Skeletal muscle satellite cell (primary cell): ENCODE measurements at regions not wholly inside any gene's neighbourhood (a gene's known extent, or its start where the extent isn't known, plus 50 kb on each side); places are given as distances from the start of the nearest gene placed in this dataset.

Source experiments
- H3K27me3 ChIP-seq: 2 replicates; pipeline ENCODE4 v1.7.0; 2013; ENCODE audit warnings: low read length; ENCODE audit not compliant: control insufficient read depth, insufficient read depth
- H3K36me3 ChIP-seq: 2 replicates; pipeline ENCODE4 v1.7.0; 2013; ENCODE audit warnings: mild to moderate bottlenecking, control low read depth, low read length; ENCODE audit not compliant: insufficient read depth
- H3K4me1 ChIP-seq: 2 replicates; pipeline ENCODE4 v1.7.0; 2013; ENCODE audit warnings: low read length; ENCODE audit not compliant: control insufficient read depth, insufficient read depth
- H3K4me2 ChIP-seq: 2 replicates; pipeline ENCODE4 v1.7.0; 2013; ENCODE audit warnings: mild to moderate bottlenecking, low read length
- H3K4me3 ChIP-seq: 2 replicates; pipeline ENCODE4 v1.7.0; 2013; ENCODE audit warnings: low read length
- H3K9ac ChIP-seq: 2 replicates; pipeline ENCODE4 v1.7.0; 2013; ENCODE audit warnings: mild to moderate bottlenecking, low read depth, low read length, moderate library complexity
- H3K9me3 ChIP-seq: replicated peaks from 2 replicates; pipeline ENCODE4 v1.7.0; 2013; ENCODE audit warnings: mild to moderate bottlenecking, control low read depth, low read length

GRCh38 chr14:89025561-89026236 is 201.2 kb downstream of the TTC8 start:
- Histone ChIP-seq H3K36me3 (no peaks in the 10 kb centered on the region), H3K27me3 (peaks cover 61% of the 10 kb centered on the region), H3K4me1 (peaks cover 9% of the 10 kb centered on the region), H3K9me3 (no peaks in the 10 kb centered on the region), H3K9ac (no peak overlapping the region), H3K4me2 (no peak overlapping the region), H3K4me3 (no peak overlapping the region)

DNA sequence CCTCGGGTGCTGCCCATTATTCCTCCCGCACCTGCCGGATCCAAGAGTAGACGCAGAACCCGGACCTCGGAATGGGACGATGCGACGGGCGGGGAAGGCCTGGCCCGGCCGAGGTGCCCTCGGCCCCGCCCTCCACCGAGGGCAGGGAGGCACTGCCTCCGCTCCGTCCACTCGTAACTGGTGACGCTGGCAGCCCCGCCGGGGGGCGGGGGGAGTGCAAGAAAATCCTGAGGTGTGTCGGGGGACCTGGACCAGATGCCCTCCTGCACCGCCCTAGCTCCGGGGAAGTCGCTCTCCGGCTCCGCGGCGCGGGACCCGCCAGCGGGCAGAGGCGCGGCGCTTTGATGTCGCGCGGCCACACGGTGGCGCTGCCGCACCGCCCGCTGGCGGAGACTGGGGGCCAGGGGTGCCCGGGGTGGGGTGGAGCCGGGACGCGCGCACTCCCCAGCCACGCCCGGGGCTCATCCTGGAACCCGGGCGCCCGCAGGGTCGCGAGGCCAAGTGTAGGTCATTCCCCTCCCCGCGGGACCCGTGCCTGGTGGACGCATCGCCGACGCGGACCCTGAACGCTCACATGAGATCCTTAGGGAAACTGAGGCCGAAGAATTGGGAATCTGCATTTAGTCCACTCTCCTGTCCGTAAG is 202.8 kb downstream of the TTC8 start:
- H3K4me1 ChIP-seq: peaks cover 9% of the 10 kb centered on the region
- peak overlapping the region; percentile 85 for H3K4me3 ChIP-seq
- peak overlapping the region; percentile 67 for H3K9ac ChIP-seq
- no peaks in the 10 kb centered on the region for H3K36me3 ChIP-seq
- no peaks in the 10 kb centered on the region for H3K9me3 ChIP-seq
- peak overlapping the region; percentile 96 for H3K4me2 ChIP-seq
- peaks cover 57% of the 10 kb centered on the region for H3K27me3 ChIP-seq

GRCh38 chr14:89028462-89029134 is 204.1 kb downstream of the TTC8 start:
- peaks cover 9% of the 10 kb centered on the region for H3K4me1 ChIP-seq
- H3K9ac ChIP-seq: no peak overlapping the region
- H3K4me2 ChIP-seq: no peak overlapping the region
- H3K36me3 ChIP-seq: no peaks in the 10 kb centered on the region
- no peak overlapping the region for H3K4me3 ChIP-seq
- H3K27me3 ChIP-seq: peaks cover 50% of the 10 kb centered on the region
- H3K9me3 ChIP-seq: no peaks in the 10 kb centered on the region

DNA sequence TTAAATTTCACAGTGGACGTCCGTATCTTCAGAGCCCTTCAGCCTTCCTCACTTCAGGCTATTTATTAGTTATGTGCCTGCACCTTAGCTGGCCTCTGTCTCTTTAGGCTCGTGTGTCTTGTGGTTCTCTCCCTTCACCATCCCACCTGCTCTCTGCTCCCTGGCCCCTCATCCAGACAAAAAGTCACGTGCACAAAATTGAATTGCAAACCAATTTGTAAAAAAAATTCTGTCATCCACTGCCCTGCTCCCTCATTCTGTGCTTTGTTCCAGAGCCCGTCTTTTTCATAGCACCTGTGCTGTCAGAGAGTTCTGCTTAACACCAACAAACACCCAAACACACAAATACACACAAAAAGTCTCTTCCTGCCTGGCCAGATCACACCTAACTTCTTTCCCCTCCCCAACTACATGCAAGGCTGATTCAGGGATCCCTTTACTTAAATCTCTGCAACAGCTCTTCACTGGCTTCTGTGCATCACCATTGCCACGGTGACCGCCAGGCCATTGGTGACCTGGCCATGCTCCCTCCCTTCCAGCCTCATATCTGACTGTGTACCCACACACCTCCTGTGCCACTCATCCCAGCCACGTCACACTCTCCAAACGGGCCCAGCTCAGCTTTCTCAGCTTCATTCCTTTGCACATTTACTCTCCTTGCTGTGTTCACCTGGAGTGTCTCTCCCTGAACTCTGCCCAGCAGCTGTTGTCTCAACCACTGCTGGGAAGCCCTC is 205.7 kb downstream of the TTC8 start:
- Histone ChIP-seq H3K4me1 (peaks cover 9% of the 10 kb centered on the region), H3K4me2 (no peak overlapping the region), H3K36me3 (no peaks in the 10 kb centered on the region), H3K9me3 (no peaks in the 10 kb centered on the region), H3K4me3 (no peak overlapping the region), H3K9ac (no peak overlapping the region), H3K27me3 (peaks cover 52% of the 10 kb centered on the region)

- no peak overlapping the region for H3K9ac ChIP-seq
- H3K4me3 ChIP-seq: no peak overlapping the region
- no peaks in the 10 kb centered on the region for H3K9me3 ChIP-seq
- H3K4me1 ChIP-seq: peaks cover 9% of the 10 kb centered on the region
- H3K4me2 ChIP-seq: no peak overlapping the region
- H3K36me3 ChIP-seq: no peaks in the 10 kb centered on the region
- peaks cover 46% of the 10 kb centered on the region for H3K27me3 ChIP-seq
Observed at GRCh38 chr14:89030921-89031320, 206.5 kb downstream of the TTC8 start.

- Histone ChIP-seq H3K4me3 (no peak overlapping the region), H3K9ac (no peak overlapping the region), H3K9me3 (no peaks in the 10 kb centered on the region), H3K4me1 (peaks cover 5% of the 10 kb centered on the region), H3K36me3 (no peaks in the 10 kb centered on the region), H3K4me2 (no peak overlapping the region), H3K27me3 (peaks cover 46% of the 10 kb centered on the region)
Observed at GRCh38 chr14:89032086-89032649, 207.7 kb downstream of the TTC8 start.

DNA sequence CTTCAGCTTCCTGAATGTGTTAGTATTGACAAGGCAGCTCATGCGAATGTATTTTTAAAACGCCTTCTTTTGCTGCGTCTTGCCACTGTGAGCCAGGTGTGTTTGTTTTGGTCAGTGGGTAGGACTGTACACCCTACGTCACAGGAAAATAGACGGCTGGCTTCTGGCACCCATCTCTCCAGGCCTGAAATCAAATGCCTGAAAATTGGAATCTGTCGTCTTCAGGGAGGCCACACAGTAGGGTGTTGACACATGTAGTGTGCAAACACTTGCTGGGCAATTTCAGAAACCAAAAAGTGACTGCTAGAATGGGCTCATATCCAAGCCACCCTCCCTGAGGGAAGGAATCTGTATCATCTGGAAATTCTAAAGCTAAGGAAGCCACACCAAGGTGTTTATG is 209.3 kb downstream of the TTC8 start:
- Histone ChIP-seq H3K4me2 (no peak overlapping the region), H3K9me3 (no peaks in the 10 kb centered on the region), H3K36me3 (no peaks in the 10 kb centered on the region), H3K9ac (no peak overlapping the region), H3K4me3 (no peak overlapping the region), H3K27me3 (peaks cover 34% of the 10 kb centered on the region), H3K4me1 (no peaks in the 10 kb centered on the region)

DNA sequence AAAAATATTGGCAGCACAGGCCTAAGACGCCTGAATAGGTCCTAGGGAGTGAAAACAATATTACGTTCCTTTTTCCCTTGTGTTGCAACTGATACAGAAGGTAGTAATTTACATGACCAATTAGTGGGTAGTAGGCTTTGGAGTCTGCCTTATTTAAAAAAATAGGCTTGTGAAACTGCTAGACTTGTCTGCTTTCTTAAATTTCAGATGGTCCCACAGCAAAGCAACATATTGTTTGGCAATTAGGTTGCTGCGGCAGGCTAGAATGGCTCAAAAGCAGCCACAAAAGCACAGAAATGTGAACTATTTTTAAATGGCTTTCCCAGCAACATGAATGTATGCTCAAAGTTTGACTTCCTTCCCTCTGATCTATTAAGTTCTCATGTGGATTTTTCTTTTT is 211.9 kb downstream of the TTC8 start:
- H3K4me1 ChIP-seq: peaks cover 7% of the 10 kb centered on the region
- no peaks in the 10 kb centered on the region for H3K36me3 ChIP-seq
- no peaks in the 10 kb centered on the region for H3K9me3 ChIP-seq
- H3K9ac ChIP-seq: no peak overlapping the region
- H3K27me3 ChIP-seq: peaks cover 10% of the 10 kb centered on the region
- H3K4me2 ChIP-seq: no peak overlapping the region
- H3K4me3 ChIP-seq: no peak overlapping the region

DNA sequence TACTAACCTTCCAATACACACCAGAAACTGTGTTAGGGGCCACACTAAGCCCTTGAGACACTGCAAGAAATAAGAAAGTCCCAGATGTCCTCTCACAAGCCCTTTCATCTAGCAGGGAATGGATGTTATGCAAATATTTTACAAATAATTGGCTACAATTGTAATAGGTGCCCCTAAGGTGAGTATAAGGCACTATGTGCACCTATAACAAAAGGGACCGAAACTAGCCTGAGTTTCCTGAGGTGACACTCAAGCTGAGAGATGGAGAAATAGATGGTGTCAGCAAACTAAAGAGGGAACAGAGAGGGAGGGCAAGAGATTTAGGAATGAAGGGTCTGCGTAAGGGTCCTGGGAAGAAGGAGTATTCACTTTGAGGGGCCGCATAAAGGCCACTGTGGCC is 212.6 kb downstream of the TTC8 start:
- Histone ChIP-seq H3K27me3 (peaks cover 10% of the 10 kb centered on the region), H3K36me3 (no peaks in the 10 kb centered on the region), H3K9me3 (no peaks in the 10 kb centered on the region), H3K4me2 (no peak overlapping the region), H3K4me1 (peaks cover 10% of the 10 kb centered on the region), H3K9ac (no peak overlapping the region), H3K4me3 (no peak overlapping the region)

DNA sequence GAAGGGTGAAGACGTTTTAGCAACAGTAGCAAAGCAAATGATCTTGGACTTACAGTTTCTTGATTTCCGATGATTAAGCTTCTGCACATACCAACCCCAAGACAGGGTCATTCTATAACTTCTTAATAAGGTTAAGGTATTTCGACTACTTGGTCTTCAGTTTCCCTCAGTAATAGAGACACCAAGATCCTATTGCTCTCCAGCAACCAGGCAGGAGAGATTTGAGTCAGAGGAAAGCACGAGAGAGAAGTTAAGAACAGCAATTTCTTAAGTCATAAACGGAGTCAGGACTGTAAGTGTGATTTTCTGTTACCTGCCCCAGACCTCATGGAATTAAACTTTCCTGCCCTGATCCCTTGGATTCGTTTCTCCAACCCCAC is 215.6 kb downstream of the TTC8 start:
- Histone ChIP-seq H3K27me3 (no peaks in the 10 kb centered on the region), H3K4me3 (peak overlapping the region; percentile 66), H3K4me2 (peak overlapping the region; percentile 89), H3K9ac (no peak overlapping the region), H3K4me1 (peaks cover 10% of the 10 kb centered on the region), H3K9me3 (no peaks in the 10 kb centered on the region), H3K36me3 (no peaks in the 10 kb centered on the region)
